GM21825 (cell line): ENCODE measurements at regions not wholly inside any gene's neighbourhood (a gene's known extent, or its start where the extent isn't known, plus 50 kb on each side); places are given as distances from the start of the nearest gene placed in this dataset.

ENCODE experiments used
- ATAC-seq: cut with Tn5 transposase; IDR thresholded peaks from one replicate; pipeline ENCODE4 v1.9.1; 2021; ENCODE audit warnings: mild to moderate bottlenecking, moderate library complexity; ENCODE audit not compliant: unreplicated experiment

GRCh38 chr18:73485166-73485565 lies 617.4 kb upstream of the NETO1 start:
- no peak for ATAC-seq

GRCh38 chr18:73482901-73483300 lies 615.1 kb upstream of the NETO1 start:
- ATAC-seq: no peak

GRCh38 chr18:73479477-73479876 lies 611.7 kb upstream of the NETO1 start:
- no peak for ATAC-seq

GRCh38 chr18:73478191-73478590 lies 610.4 kb upstream of the NETO1 start:
- ATAC-seq: no peak

GRCh38 chr18:73476031-73476430 lies 608.2 kb upstream of the NETO1 start:
- no peak for ATAC-seq

GRCh38 chr18:73462092-73462491 lies 594.3 kb upstream of the NETO1 start:
- no peak for ATAC-seq

GRCh38 chr18:73461780-73462059 lies 593.9 kb upstream of the NETO1 start:
- no peak for ATAC-seq

GRCh38 chr18:73461038-73461779 lies 593.4 kb upstream of the NETO1 start:
- no peak for ATAC-seq

GRCh38 chr18:73458186-73458964 lies 590.6 kb upstream of the NETO1 start:
- no peak for ATAC-seq

GRCh38 chr18:73456643-73457042 lies 588.9 kb upstream of the NETO1 start:
- ATAC-seq: no peak

- ATAC-seq: no peak
These were observed 585.1 kb upstream of the NETO1 start for GRCh38 chr18:73452866-73453265.

- no peak for ATAC-seq
These were observed 578.7 kb upstream of the NETO1 start for GRCh38 chr18:73446502-73446901.

GRCh38 chr18:73431620-73432019 lies 563.8 kb upstream of the NETO1 start:
- no peak for ATAC-seq

GRCh38 chr18:73421010-73421409 lies 553.2 kb upstream of the NETO1 start:
- ATAC-seq: no peak

- no peak for ATAC-seq
These were observed 551.7 kb upstream of the NETO1 start for GRCh38 chr18:73419531-73419930.

GRCh38 chr18:73414598-73414997 lies 546.8 kb upstream of the NETO1 start:
- no peak for ATAC-seq

- no peak for ATAC-seq
These were observed 546.3 kb upstream of the NETO1 start for GRCh38 chr18:73414069-73414468.

- ATAC-seq: no peak
These were observed 541.5 kb upstream of the NETO1 start for GRCh38 chr18:73409242-73409641.

- ATAC-seq: no peak
These were observed 540.7 kb upstream of the NETO1 start for GRCh38 chr18:73408469-73408868.

GRCh38 chr18:73407506-73407905 lies 539.7 kb upstream of the NETO1 start:
- ATAC-seq: no peak

- no peak for ATAC-seq
These were observed 516.5 kb upstream of the NETO1 start for GRCh38 chr18:73384246-73384645.

- ATAC-seq: no peak
These were observed 513.9 kb upstream of the NETO1 start for GRCh38 chr18:73381699-73382036.
